Fibroblast of lung (primary cell): ENCODE measurements at regions not wholly inside any gene's neighbourhood (a gene's known extent, or its start where the extent isn't known, plus 50 kb on each side); places are given as distances from the start of the nearest gene placed in this dataset.

Experiments used
- CTCF ChIP-seq, 2 donors: IDR thresholded peaks in 1 of 2; conservative IDR thresholded peaks in 1 of 2; 1 replicate in 1 of 2; 2 replicates in 1 of 2; pipeline ENCODE4 v1.5.1; 2011 to 2012; ENCODE audit warnings: low read length in 2 of 2, control low read depth in 1 of 2, inconsistent platforms in 1 of 2, low read depth in 1 of 2, mild to moderate bottlenecking in 1 of 2
- EZH2 ChIP-seq: IDR thresholded peaks from 2 replicates; pipeline ENCODE4 v1.5.1; 2012; ENCODE audit warnings: low read length, control low read depth, mild to moderate bottlenecking; ENCODE audit errors: missing control alignments

GRCh38 chr2:20509301-20509769 is 62.5 kb downstream of the RHOB start:
- TF ChIP-seq EZH2 (no peak), CTCF (conservative IDR thresholded peaks at IDR 0.05 in 1 of 2, IDR thresholded peaks at IDR 0.05 in 1 of 2; ENCODE audit: low read depth in 1 of 2, low read length in 2 of 2) (no peak)
